HUES64 (cell line): ENCODE measurements at regions not wholly inside any gene's neighbourhood (a gene's known extent, or its start where the extent isn't known, plus 50 kb on each side); places are given as distances from the start of the nearest gene placed in this dataset.

Experiments
- H3K27ac ChIP-seq: 2 replicates; pipeline ENCODE4 v1.7.0; 2013; ENCODE audit warnings: low read depth, low read length, inconsistent platforms
- H3K27me3 ChIP-seq: 2 replicates; pipeline ENCODE4 v1.6.1; 2013; ENCODE audit warnings: mild to moderate bottlenecking, low read length; ENCODE audit not compliant: insufficient read depth
- H3K36me3 ChIP-seq: 2 replicates; pipeline ENCODE4 v1.6.1; 2013; ENCODE audit warnings: mild to moderate bottlenecking, low read length; ENCODE audit not compliant: insufficient read depth
- H3K4me1 ChIP-seq: 2 replicates; pipeline ENCODE4 v1.6.1; 2013; ENCODE audit warnings: mild to moderate bottlenecking, low read length, moderate library complexity; ENCODE audit not compliant: insufficient read depth
- H3K4me3 ChIP-seq: 2 replicates; pipeline ENCODE4 v1.5.1; 2013; ENCODE audit warnings: mild to moderate bottlenecking, low read length, moderate library complexity
- H3K9ac ChIP-seq: 2 replicates; pipeline ENCODE4 v1.6.1; 2013; ENCODE audit warnings: mild to moderate bottlenecking, low read depth, low read length
- H3K9me3 ChIP-seq: 2 replicates; pipeline ENCODE4 v1.6.1; 2013; ENCODE audit warnings: low read depth, low read length; ENCODE audit not compliant: insufficient read depth
- WGBS: fragments of 150-250, 120-280 bp; methylation state at CpG from one replicate; pipeline ENCODE4 v1.1.7; 2013; ENCODE audit warnings: missing lambda C conversion rate; 5-methylcytosine and 5-hydroxymethylcytosine counted together

- Histone ChIP-seq H3K9me3 (no peaks in the 10 kb centered on the region), H3K27ac (no peak overlapping the region), H3K36me3 (no peaks in the 10 kb centered on the region), H3K9ac (no peak overlapping the region), H3K27me3 (no peaks in the 10 kb centered on the region), H3K4me1 (no peaks in the 10 kb centered on the region), H3K4me3 (no peak overlapping the region)
- 95% methylated on average over 3 of the region's 3 CpGs for WGBS
Measured at GRCh38 chr5:98982880-98983279, 54.1 kb upstream of the CHD1 start.
